SK-N-SH (cell line): ENCODE measurements at regions not wholly inside any gene's neighbourhood (a gene's known extent, or its start where the extent isn't known, plus 50 kb on each side); places are given as distances from the start of the nearest gene placed in this dataset.

Source experiments
- CTCF ChIP-seq: fragments of 200-600 bp; sonication (generic); IDR thresholded peaks from 2 replicates; pipeline ENCODE4 v1.6.1; 2017; ENCODE audit warnings: antibody characterized with exemption, mild to moderate bottlenecking, moderate library complexity
- FOXM1 ChIP-seq: IDR thresholded peaks from 2 replicates; pipeline ENCODE4 v1.4.0; 2012; ENCODE audit warnings: low read depth, mild to moderate bottlenecking
- IRF3 ChIP-seq: fragments of 150-350 bp; IDR thresholded peaks from 2 replicates; pipeline ENCODE4 v1.6.1; 2016; ENCODE audit warnings: mild to moderate bottlenecking, low read depth, low read length
- MAX ChIP-seq: IDR thresholded peaks from 2 replicates; pipeline ENCODE4 v1.4.0; 2012; ENCODE audit warnings: low read depth
- POLR2AphosphoS5 ChIP-seq: IDR thresholded peaks from 2 replicates; pipeline ENCODE4 v1.6.1; 2012; ENCODE audit warnings: low read depth, low read length
- RAD21 ChIP-seq: IDR thresholded peaks from 2 replicates; pipeline ENCODE4 v1.6.1; 2012; ENCODE audit warnings: mild to moderate bottlenecking, low read length
- TCF12 ChIP-seq: IDR thresholded peaks from 2 replicates; pipeline ENCODE4 v1.4.0; 2012
- ZBTB33 ChIP-seq: IDR thresholded peaks from 2 replicates; pipeline ENCODE4 v1.4.0; 2012; ENCODE audit warnings: low read depth, borderline replicate concordance

- TF ChIP-seq ZBTB33 = no peak
- no peak for TF ChIP-seq MAX
- TF ChIP-seq CTCF = no peak
- no peak for TF ChIP-seq RAD21
- no peak for TF ChIP-seq IRF3
- no peak for TF ChIP-seq TCF12
- no peak for TF ChIP-seq FOXM1
- TF ChIP-seq POLR2AphosphoS5 = no peak
Measured at GRCh38 chr21:20631633-20632032, 366.6 kb upstream of the NCAM2 start.
